Liver (tissue), 8 donors: ENCODE measurements at regions not wholly inside any gene's neighbourhood (a gene's known extent, or its start where the extent isn't known, plus 50 kb on each side); places are given as distances from the start of the nearest gene placed in this dataset.

Source experiments
- DNase-seq: peaks from one replicate; pipeline ENCODE4 v3.0.0-alpha.2; 2017; ENCODE audit warnings: low spot score
- H3K27ac ChIP-seq, 2 donors: one replicate each; pipeline ENCODE4 v1.7.0; 2013; ENCODE audit warnings: inconsistent platforms in 2 of 2, low read length in 2 of 2, control low read depth in 1 of 2, low read depth in 1 of 2, mild to moderate bottlenecking in 1 of 2
- H3K27me3 ChIP-seq, 4 donors: one replicate each; pipeline versions ENCODE4 v1.6.1 to v1.7.0; 2013; ENCODE audit warnings: low read length in 3 of 4, inconsistent platforms in 1 of 4, mild to moderate bottlenecking in 1 of 4, moderate library complexity in 1 of 4; ENCODE audit not compliant: control insufficient read depth in 4 of 4, insufficient read depth in 4 of 4
- H3K36me3 ChIP-seq, 4 donors: one replicate each; pipeline versions ENCODE4 v1.6.1 to v1.7.0; 2013; ENCODE audit warnings: low read length in 3 of 4, mild to moderate bottlenecking in 3 of 4, low read depth in 1 of 4, moderate library complexity in 1 of 4; ENCODE audit not compliant: control insufficient read depth in 4 of 4, insufficient read depth in 3 of 4
- H3K4me1 ChIP-seq, 4 donors: one replicate each; pipeline versions ENCODE4 v1.6.1 to v1.7.0; 2013; ENCODE audit warnings: low read length in 3 of 4, mild to moderate bottlenecking in 3 of 4, moderate library complexity in 1 of 4; ENCODE audit not compliant: control insufficient read depth in 4 of 4, insufficient read depth in 4 of 4
- H3K4me3 ChIP-seq, 3 donors: one replicate each; pipeline versions ENCODE4 v1.6.1 to v1.7.0; 2013; ENCODE audit warnings: low read length in 3 of 3, control low read depth in 1 of 3, low read depth in 1 of 3, mild to moderate bottlenecking in 1 of 3
- H3K9ac ChIP-seq, 2 donors: one replicate each; pipeline ENCODE4 v1.7.0; 2013; ENCODE audit warnings: low read length in 2 of 2, mild to moderate bottlenecking in 2 of 2, moderate library complexity in 2 of 2, control low read depth in 1 of 2, low read depth in 1 of 2
- H3K9me3 ChIP-seq, 4 donors: one replicate each; pipeline versions ENCODE4 v1.6.1 to v1.7.0; 2013; ENCODE audit warnings: low read length in 3 of 4; ENCODE audit not compliant: control insufficient read depth in 4 of 4
- ATF3 ChIP-seq: IDR thresholded peaks from 2 replicates; pipeline ENCODE4 v1.6.1; 2016; ENCODE audit warnings: antibody characterized with exemption
- CTCF ChIP-seq: fragments of 150-350 bp; IDR thresholded peaks from 2 replicates; pipeline ENCODE4 v1.5.1; 2017; ENCODE audit warnings: improper control_type of control experiment, low read depth, low read length; ENCODE audit not compliant: missing input control
- EGR1 ChIP-seq, 2 donors: IDR thresholded peaks; 2 replicates each; pipeline ENCODE4 v1.6.1; 2016 to 2018; ENCODE audit warnings: antibody characterized with exemption in 2 of 2, low read depth in 2 of 2
- FOXA1 ChIP-seq: IDR thresholded peaks from 2 replicates; pipeline ENCODE4 v1.6.1; 2016; ENCODE audit warnings: antibody characterized with exemption
- FOXA2 ChIP-seq: IDR thresholded peaks from 2 replicates; pipeline ENCODE4 v1.6.1; 2016; ENCODE audit warnings: antibody characterized with exemption
- GABPA ChIP-seq, 2 donors: IDR thresholded peaks in 1 of 2; conservative IDR thresholded peaks in 1 of 2; 2 replicates each; pipeline ENCODE4 v1.6.1; 2016; ENCODE audit warnings: antibody characterized with exemption in 2 of 2, mild to moderate bottlenecking in 1 of 2, moderate library complexity in 1 of 2
- HNF4A ChIP-seq, 2 donors: conservative IDR thresholded peaks; 2 replicates each; pipeline ENCODE4 v1.6.1; 2016; ENCODE audit warnings: antibody characterized with exemption in 2 of 2, mild to moderate bottlenecking in 2 of 2
- HNF4G ChIP-seq: IDR thresholded peaks from 2 replicates; pipeline ENCODE4 v1.6.1; 2016; ENCODE audit warnings: antibody characterized with exemption
- JUND ChIP-seq, 2 donors: IDR thresholded peaks; 2 replicates each; pipeline ENCODE4 v1.6.1; 2016; ENCODE audit warnings: antibody characterized with exemption in 2 of 2
- MAX ChIP-seq: IDR thresholded peaks from 2 replicates; pipeline ENCODE4 v1.6.1; 2016; ENCODE audit warnings: antibody characterized with exemption
- NR2F2 ChIP-seq: IDR thresholded peaks from 2 replicates; pipeline ENCODE4 v1.6.1; 2016; ENCODE audit warnings: antibody characterized with exemption
- RAD21 ChIP-seq, 2 donors: IDR thresholded peaks; 2 replicates each; pipeline ENCODE4 v1.6.1; 2016; ENCODE audit warnings: antibody characterized with exemption in 2 of 2, mild to moderate bottlenecking in 2 of 2
- REST ChIP-seq: IDR thresholded peaks from 2 replicates; pipeline ENCODE4 v1.6.1; 2016; ENCODE audit warnings: antibody characterized with exemption, mild to moderate bottlenecking
- RXRA ChIP-seq, 2 donors: IDR thresholded peaks; 2 replicates each; pipeline ENCODE4 v1.6.1; 2017 to 2018; ENCODE audit warnings: antibody characterized with exemption in 2 of 2, mild to moderate bottlenecking in 1 of 2
- SP1 ChIP-seq: IDR thresholded peaks from 2 replicates; pipeline ENCODE4 v1.6.1; 2018; ENCODE audit warnings: antibody characterized with exemption, mild to moderate bottlenecking
- TAF1 ChIP-seq: conservative IDR thresholded peaks from 2 replicates; pipeline ENCODE4 v1.6.1; 2016; ENCODE audit warnings: antibody characterized with exemption, mild to moderate bottlenecking
- YY1 ChIP-seq: IDR thresholded peaks from 2 replicates; pipeline ENCODE4 v1.6.1; 2016; ENCODE audit warnings: antibody characterized with exemption, mild to moderate bottlenecking
- ZBTB33 ChIP-seq: IDR thresholded peaks from 2 replicates; pipeline ENCODE4 v1.6.1; 2016; ENCODE audit warnings: antibody characterized with exemption
- WGBS: extraction: QIAGEN DNeasy Blood & Tissue Kit; methylation state at CpG from one replicate; pipeline ENCODE4 v1.1.7; 2013; 5-methylcytosine and 5-hydroxymethylcytosine counted together
- donor health status: healthy.
- donor health status: healthy.
- donor health status: healthy.
- donor health status: healthy.
- donor health status: healthy.

GRCh38 chr9:99634186-99634585, 187.5 kb upstream of the NR4A3 start:
- no peaks in the 10 kb centered on the region for H3K27me3 ChIP-seq
- H3K4me1 ChIP-seq, result no peaks in the 10 kb centered on the region
- no peaks in the 10 kb centered on the region for H3K9me3 ChIP-seq
- H3K4me3 ChIP-seq, result no peak overlapping the region
- WGBS, result 92% methylated on average over 3 of the region's 3 CpGs
- DNase-seq, result no peak
- H3K27ac ChIP-seq, result no peak overlapping the region
- no peak overlapping the region for H3K9ac ChIP-seq
- TF ChIP-seq ZBTB33, result no peak
- TF ChIP-seq REST, result no peak
- no peak for TF ChIP-seq RAD21 (IDR thresholded peaks at IDR 0.05)
- no peak for TF ChIP-seq NR2F2
- no peak for TF ChIP-seq YY1
- no peak for TF ChIP-seq HNF4A (conservative IDR thresholded peaks at IDR 0.05)
- no peak for TF ChIP-seq HNF4G
- TF ChIP-seq MAX, result no peak
- no peak for TF ChIP-seq FOXA1
- TF ChIP-seq GABPA (IDR thresholded peaks at IDR 0.05 in 1 of 2, conservative IDR thresholded peaks at IDR 0.05 in 1 of 2), result no peak
- H3K36me3 ChIP-seq, result no peaks in the 10 kb centered on the region

GRCh38 chr9:99635032-99635431, 186.7 kb upstream of the NR4A3 start:
- Histone ChIP-seq H3K9ac (no peak overlapping the region), H3K36me3 (no peaks in the 10 kb centered on the region), H3K9me3 (no peaks in the 10 kb centered on the region), H3K4me1 (no peaks in the 10 kb centered on the region), H3K27me3 (no peaks in the 10 kb centered on the region), H3K27ac (no peak overlapping the region), H3K4me3 (no peak overlapping the region)
- WGBS, result 89% methylated on average over 3 of the region's 3 CpGs
- DNase-seq, result no peak
- TF ChIP-seq HNF4A (conservative IDR thresholded peaks at IDR 0.05) (no peak), TAF1 (no peak), RXRA (IDR thresholded peaks at IDR 0.05) (no peak), RAD21 (IDR thresholded peaks at IDR 0.05) (no peak), CTCF (no peak), ZBTB33 (no peak), FOXA2 (no peak), HNF4G (no peak), NR2F2 (no peak), MAX (no peak), EGR1 (IDR thresholded peaks at IDR 0.05; ENCODE audit: low read depth in 2 of 2) (no peak), SP1 (no peak), GABPA (IDR thresholded peaks at IDR 0.05 in 1 of 2, conservative IDR thresholded peaks at IDR 0.05 in 1 of 2) (no peak), ATF3 (no peak), REST (no peak), JUND (IDR thresholded peaks at IDR 0.05) (no peak)
